GDM1 (cell line): ENCODE measurements at regions not wholly inside any gene's neighbourhood (a gene's known extent, or its start where the extent isn't known, plus 50 kb on each side); places are given as distances from the start of the nearest gene placed in this dataset.
"Not testable (repeated sequence)": the region's sequence is repeated elsewhere in the genome, so short reads cannot be mapped to it uniquely, and the experiment has no call there.

Experiments used
- DNase-seq: peaks from one replicate; lab custom pipeline; 2025; lab: John Stamatoyannopoulos, UW

DNA sequence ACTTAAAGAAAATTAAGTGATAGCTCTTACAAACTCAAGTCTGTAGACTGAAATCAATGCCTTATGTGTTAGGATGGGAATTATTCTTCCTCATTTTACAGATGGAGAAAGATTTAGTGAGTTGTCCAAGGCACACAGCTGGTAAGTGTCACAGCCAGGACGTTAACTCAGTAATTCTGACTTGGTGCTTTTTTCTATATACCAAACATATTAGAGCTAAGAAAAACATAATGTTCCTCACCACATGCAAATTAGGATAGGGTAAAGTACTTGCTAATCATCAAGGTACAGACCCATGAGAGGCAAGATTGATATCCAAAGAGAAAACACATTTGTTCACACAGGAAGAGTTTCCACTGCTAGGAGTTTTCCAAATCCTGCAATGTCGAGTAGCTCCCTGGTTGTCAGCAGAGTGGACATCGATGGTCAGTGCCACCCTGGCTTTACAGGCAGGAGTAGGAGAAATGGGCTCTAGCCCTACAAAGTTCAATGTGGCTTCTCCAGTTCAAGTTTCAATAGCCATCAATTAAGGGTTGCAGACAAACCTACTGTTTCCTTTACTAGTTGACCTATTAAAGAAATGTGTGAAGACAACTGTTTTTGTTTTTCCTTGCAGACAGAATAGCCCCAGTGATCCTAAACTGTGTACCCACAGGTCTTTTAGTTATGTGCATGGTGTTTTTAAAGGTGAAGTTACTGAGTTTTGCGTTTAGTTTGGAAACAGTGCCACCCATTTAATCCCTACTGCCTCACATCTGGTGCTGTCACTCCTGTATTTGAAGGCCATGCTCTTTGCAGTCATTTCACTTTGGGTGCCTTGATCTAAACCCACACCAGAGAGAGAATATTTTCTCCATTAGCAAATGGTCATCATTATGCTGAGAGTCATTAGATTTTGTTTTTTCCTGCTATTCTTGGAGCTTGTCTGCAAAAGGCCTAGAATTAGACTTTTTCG, 460.8 kb upstream of the SMARCA2 start:
- no peak for DNase-seq

DNA sequence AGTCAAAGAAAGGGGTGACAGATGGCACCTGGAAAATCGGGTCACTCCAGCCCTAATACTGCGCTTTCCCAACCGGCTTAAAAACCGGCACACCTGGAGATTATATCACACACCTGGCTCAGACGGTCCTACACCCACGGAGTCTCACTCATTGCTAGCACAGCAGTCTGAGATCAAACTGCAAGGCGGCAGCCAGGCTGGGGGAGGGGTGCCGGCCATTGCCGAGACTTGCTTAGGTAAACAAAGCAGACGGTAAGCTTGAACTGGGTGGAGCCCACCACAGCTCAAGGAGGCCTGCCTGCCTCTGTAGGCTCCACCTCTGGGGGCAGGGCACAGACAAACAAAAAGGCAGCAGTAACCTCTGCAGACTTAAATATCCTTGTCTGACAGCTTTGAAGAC, 456.5 kb upstream of the SMARCA2 start:
- DNase-seq: not testable (repeated sequence)

DNA sequence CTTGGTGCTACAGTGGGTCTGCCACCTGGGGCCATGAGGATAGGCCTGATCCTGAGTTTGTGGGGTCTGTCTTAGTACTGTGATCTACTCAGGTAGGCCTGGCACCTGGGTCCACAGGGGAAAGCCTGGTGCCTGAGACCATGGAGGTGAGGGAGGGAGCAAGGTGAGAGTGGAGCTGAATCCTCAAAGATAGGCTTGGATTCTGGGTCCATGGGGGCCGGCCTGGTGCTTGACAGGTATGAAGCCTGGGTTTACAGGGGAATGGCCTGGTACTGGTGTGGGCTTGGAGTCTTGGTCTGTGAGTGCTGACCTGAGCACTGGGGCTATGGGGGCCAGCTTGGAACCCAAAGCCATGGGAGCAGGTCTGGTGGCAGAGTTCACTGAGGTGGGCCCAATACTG, 439.2 kb upstream of the SMARCA2 start:
- no peak for DNase-seq

DNA sequence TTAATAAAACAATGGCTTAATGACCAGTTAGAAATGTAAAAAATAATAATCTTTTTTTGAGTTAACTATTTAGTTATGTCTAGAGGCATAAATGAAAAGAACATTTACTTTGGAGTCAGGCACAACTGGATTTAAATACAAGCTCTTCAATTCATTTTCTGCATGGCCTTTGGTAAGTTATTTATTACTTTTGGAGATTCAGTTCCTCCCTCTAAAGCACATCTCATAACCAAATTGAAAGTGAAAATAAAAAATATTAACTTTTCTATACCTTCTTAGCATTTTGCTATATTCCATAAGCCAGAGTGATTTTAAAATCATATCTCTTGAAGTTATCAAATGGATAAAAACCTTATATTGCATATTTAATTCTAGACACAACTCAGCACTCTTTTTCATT, 434.9 kb upstream of the SMARCA2 start:
- no peak for DNase-seq

DNA sequence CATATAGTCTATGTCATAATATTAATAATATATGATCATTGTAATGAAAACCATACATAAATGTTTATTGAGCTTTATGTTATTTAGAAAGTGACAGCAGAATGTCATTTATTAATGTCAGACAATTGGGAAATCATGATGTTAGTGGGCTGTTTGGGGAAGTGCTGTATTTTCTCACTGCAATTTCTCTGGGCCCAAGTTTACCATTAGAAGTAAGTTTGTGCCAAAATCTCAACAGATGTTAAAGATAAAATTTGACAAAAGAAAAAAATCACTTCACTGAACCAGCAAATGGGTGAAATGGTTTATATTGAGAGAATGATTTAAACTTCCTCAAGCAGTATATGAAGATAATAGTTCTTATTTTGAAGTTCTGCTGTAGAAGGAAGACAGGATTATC, 433.2 kb upstream of the SMARCA2 start:
- DNase-seq: no peak

DNA sequence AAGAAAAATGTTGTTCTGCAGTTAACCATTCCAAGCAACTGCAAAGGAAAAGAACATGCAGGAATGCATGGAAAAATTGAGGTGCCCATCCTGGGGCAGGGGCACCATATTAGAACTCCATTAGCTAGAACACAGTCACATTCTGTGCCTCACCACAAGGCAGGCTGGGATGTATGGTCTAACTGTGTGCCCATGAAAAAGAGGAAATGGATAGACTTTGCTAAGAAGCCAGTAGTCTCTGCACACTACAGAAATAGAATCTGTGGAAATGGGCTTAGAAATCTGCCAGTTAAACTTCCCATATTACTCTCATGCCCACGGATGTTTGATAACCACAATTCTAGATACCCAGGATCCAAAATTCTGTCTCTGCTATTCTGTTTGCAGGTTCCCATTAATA, 423.8 kb upstream of the SMARCA2 start:
- no peak for DNase-seq

DNA sequence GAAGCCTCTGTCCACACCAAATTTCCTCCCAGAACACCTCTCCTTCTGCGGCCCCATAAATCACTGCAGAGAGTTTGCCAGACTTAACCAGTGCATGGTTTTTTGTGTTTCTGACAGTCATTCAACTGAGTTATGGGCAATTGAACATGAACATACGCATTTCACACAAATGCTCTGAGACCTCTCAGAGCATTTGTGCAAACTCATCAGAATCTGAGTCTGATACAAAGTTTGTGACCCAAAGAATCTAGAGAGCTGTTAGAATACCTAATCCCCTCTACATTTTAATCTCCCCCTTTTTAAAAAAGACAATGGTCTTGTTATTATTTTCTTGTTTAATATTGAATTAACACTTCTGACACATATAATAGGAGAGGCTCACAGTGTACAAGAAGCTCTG, 416.9 kb upstream of the SMARCA2 start:
- DNase-seq: no peak

DNA sequence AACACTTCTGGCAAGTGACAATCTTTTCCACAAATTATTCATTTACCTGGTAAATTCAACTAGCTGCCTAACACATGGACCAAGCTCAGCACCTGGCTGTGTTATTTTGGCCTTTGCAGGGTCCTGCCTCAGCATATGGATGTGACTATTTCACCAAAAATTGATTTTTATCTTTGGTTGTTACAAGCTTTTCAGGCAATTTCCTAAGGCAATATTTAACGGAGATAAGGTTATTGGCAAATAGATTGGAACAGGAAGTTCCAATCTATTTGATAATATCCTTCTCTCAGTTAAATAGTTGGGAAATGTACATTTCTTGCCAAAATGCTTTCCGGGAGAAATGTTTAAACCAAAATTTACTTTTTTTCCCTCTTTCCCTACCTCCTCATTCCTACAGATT, 415.2 kb upstream of the SMARCA2 start:
- DNase-seq: no peak

DNA sequence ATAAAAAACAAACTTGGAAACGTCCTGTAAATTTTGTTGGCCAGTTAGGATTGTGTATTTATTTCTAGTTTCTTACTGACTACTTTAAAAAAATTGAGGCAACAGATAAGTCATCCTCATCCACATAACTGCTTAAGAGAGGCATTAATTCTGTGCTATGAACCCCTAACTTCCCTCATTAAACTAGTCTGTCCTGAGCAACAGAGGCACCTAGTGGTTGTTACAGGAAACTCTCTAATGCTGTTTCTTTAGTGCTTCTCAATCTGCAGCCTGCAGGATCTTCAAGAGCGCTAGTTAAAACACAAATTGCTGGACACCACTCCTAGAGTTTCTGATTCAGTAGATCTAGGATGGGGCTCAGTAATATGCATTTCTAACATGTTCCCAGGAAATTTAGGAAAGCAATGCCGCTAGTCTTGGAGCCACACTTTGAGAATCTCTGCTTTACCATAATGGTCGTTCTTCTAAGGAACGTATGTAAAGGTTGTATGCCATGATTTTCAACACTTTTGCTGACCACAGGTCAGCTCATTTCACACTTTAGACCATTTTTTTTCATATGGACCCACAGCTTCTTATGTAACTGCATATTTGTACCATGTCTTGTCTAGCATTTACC, 410.1 kb upstream of the SMARCA2 start:
- DNase-seq: no peak

DNA sequence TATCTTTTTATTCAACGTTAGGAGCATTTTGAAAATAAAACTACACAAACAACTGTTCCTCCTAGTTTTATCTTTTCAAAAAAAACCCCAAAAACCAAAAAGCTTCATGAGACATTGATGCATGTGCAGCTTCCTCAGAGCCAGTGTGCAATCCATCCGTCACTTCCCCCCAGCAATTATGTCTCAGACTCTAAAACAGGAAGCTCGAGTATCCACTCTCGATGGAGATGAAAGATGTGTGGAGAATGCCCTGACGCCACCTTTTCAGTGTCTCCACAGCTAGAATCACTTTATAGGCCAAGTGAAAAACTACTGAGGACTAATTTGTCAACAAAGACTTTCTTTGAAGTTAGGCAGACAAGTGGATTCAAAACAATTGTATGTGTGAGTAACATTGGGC, 408.9 kb upstream of the SMARCA2 start:
- DNase-seq: no peak

DNA sequence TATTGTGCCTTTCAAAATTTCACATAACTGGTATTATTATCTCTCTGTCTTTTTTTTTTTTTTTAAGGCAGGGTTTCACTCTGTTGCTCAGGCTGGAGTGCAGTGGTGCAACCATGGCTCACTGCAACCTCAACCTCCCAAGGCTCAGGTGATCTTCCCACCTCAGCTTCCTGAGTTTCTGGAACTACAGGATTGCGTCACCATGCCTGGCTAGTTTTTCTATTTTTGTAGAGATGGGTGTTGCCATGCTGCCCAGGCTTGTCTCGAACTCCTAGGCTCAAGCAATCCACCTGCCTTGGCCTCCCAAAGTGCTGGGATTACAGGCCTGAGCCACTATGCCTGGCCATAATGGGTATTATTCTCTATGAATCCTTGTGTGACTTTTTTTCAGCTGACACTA, 402.3 kb upstream of the SMARCA2 start:
- DNase-seq: no peak

DNA sequence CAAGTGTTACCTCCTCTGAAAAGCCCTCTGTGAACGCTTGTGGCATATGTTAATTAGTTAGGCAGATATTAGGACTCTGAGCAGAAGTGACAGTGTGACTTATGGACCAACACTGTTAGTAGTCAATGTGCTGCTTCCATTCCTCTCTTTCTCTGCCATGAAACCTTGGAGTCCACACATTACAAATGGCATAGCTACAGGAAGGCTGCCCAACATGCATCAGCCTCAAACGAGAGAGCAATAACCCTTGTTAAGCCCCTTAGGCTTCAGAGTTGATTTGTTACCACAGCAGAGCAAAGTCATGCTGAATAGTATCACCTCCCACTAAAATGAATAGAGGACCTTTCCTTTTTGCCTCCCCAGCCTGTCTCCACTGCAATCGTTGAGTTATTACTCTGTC, 397.7 kb upstream of the SMARCA2 start:
- no peak for DNase-seq

DNA sequence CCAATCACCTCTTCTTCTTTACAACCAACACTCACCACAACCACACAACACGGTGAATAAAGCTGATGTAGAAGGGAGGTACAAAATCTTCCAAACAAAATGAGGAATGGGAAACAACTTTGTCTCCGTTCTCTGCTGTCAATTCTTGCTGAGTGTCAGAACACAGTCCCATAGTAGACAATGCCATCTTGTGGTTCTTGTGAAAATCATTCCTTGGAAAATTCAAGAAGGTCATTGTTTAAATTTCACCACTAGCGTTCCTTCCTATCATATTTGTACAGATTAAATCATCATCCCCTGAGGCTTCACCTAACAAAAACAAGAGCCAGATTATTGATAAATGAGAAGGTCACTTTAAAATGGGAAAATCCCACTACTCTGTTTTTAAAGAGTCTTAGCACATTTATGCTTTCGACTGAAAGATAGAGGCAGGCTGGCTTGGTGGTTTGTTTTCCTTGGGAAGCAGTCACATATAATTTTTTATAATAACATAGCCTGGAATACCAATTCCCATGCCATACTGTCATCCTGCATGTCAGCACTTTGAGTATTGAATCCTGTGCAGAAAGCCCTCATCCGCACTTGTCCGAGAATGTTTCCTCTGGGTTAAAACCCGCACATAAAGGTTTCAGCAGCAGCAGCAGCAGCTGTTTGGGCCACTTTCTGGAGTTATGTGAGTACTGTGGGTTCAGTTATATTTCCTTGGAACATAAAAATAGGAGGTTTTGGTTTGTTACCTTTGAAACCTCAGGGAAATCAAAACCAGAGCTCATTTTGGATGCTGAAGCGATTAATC, 395.0 kb upstream of the SMARCA2 start:
- DNase-seq: no peak

DNA sequence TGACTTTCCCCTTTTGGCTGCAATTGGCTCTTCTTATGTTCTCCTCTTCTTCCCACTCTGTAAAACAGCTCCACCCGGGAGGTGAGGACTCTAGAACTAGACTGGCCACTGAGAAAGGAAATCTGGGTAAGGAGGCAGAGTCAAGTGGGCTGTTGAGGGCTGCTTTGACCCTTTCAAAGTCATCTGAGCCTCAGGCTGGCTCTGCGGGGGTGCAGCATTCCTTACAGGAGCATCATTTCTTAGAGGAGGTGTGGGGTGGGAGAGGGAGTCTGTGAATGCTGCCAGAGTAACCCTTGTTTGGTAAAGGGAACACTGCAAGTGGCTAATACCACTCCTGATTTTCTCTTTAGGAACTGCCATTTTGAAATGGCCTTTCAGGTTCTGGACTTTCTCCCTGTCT, 377.7 kb upstream of the SMARCA2 start:
- DNase-seq: no peak

DNA sequence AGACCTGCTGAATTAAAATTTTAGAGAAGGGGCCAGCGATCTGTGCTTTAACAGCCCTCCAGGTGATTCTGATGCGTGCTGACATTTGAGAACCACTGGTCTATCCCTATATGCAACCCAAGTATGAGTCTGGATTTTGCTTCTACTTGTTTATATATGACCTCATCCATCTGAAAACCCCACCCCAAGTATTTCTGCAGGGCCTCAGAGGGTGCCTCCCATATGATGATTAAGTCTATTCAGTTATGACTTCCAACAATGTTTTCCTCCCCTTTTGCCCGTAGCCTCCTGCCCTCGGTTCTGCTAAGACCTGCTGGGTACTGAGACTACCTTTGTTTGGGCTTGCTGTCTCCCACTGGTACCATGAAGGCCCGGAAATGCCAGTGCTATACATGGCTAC, 376.0 kb upstream of the SMARCA2 start:
- DNase-seq: no peak

DNA sequence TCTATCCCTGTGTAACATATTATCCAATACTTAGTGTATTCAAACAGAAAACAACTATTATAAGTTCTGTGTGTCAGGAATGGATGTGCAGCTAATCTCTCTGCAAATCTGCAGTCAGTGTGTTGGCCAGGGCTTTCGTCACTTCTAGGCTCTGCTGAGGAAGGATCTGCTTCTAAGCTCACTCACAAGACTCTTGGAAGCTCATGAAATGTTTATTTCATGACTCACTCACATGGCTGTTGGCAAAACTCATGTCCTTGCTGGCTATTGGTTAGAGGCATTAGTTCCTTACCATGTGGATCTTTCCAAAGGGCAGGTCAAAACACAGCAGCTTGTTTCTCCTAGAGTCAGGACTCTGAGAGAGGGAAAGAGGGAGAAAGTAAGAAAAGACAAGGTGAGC, 367.4 kb upstream of the SMARCA2 start:
- DNase-seq: no peak

DNA sequence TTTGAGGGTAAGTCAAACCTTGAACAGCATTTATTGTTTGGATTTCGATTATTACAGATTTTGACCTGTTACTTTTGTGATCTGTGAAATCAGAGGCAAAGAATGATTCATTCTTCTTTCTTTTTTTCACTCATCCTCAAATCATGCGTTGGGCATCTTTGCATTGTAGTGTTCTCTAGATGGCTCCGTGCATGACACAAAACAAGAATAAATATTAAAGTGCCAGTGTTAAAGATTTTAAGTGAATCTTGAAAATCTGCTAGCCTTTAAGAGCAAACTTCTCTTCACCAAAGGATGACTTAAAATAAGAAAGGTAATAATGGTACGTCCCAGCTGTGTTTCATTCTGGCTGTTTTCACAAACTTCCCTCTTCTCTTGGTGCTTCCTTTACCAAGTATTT, 361.9 kb upstream of the SMARCA2 start:
- DNase-seq: no peak

DNA sequence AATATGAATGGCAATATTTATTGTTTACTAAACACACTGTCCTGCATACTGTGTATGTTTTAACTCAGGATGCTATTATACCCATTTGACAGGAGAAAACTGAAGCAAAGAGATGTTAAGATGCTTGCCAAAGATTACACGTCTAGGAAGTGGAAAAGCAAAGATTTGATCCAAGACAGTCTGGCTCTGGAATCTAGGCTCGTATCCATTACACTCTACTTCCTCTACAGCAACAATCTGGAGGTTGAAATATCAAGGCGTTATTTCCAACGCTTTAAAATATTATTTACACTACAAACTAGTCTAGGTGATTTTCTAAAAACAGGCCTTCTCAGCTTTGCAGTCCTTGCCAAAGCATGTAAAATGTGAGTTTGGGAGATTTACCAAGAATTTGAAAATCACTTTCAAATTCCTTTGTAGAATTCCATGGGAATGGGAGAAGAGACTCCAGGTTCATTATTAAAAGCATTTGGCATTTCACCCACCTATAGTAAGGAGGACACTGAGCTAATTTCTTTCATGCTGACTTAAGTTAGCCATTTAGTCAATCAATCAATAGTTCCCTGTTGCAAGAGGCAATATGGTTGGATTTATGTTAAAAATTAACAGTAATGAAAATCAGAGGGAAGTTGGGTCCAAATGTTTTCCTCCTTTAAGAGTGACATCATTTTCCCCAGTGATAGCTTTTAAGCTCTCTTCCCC, 356.3 kb upstream of the SMARCA2 start:
- no peak for DNase-seq

DNA sequence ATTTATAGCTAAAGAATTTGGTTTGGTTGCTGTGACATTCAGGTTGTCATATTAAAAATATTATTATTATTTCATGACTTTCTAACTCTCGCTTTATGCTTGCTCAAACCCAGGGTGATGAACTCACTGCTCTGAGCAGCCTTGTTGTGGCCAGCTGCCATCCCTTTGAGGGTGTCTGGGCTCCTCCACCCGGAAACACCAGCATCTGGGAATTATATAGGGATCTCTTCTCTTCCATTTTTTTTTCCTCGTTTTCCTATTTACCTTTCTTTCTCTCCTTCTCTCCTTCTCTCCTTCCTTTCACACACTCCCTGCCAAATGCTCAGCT, 355.8 kb upstream of the SMARCA2 start:
- DNase-seq: no peak

DNA sequence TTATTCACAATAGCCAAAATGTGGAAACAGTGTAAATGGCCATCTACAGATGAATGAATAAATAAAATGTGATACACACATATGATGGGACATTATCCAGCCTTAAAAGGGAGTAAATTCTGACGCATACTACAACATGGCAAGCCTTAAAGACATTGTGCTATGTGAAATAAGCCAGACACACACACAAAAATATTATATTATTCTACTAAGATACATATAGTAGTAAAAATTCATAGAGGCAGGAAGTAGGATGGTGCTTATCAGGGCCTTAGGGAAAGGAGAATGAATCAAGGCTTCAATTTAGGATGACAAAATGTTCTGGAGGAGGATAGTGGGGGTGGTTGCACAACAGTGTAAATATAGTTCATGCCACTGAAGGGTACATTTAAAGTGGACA, 346.7 kb upstream of the SMARCA2 start:
- DNase-seq: no peak

DNA sequence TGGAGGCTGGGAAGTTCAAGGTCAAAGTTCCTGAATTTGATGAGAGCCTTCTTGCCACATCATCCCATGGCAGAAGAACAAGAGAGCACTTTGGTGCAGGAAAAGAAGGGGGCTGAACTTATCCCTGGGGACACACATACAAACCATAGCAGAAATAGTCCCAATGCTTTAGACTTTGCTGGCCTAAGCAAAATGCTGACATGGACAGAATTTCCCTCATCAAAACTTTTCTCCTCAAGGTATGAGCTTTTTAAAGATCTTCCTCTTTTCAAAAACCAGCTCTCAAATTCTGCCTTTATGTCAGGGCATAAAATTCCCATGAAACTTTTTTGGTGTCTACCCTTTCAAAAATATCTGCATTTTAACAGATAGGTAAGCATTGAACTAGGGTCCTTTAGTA, 341.8 kb upstream of the SMARCA2 start:
- DNase-seq: no peak

DNA sequence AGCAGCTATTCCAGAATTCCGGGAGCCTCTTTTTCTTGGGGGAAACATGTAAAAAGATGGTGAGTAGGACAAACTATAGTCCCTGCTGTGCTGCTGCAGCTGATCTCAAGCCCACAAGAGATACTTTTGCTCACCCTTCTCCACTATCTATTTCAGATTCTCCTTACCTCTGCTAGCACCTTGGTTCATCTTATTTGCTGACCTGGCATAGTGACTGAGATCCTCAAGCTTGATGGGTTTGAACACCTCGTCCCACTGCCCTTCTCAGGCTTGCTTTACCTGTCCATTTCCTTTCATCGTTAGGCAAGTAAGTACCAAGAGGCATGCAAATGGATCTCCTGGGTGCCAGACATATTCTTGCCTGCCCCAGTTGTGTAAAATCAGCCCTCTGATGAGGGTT, 338.4 kb upstream of the SMARCA2 start:
- no peak for DNase-seq
